Motor neuron (in vitro differentiated cells): ENCODE measurements at regions not wholly inside any gene's neighbourhood (a gene's known extent, or its start where the extent isn't known, plus 50 kb on each side); places are given as distances from the start of the nearest gene placed in this dataset.
"Not testable (repeated sequence)": the region's sequence is repeated elsewhere in the genome, so short reads cannot be mapped to it uniquely, and the experiment has no call there.

Source experiments
- ATAC-seq, 8 experiments: fragments of 200-7000 bp; cut with Tn5 transposase; replicated peaks in 6 of 8; 2 replicates each; pipeline ENCODE4 v1.8.0; 2021; ENCODE audit warnings: mild to moderate bottlenecking in 8 of 8, moderate library complexity in 8 of 8
- H3K27ac ChIP-seq, 2 donors: fragments of 250-450 bp; sonication (Bioruptor Pico); 2 replicates each; pipeline ENCODE4 v1.9.0; 2021; ENCODE audit warnings: antibody characterized with exemption in 2 of 2, mild to moderate bottlenecking in 2 of 2, moderate library complexity in 1 of 2
- H3K4me1 ChIP-seq, 2 donors: fragments of 250-450 bp; sonication (Bioruptor Pico); replicated peaks in 1 of 2; 2 replicates each; pipeline ENCODE4 v1.6.1; 2021; ENCODE audit warnings: antibody characterized with exemption in 2 of 2, mild to moderate bottlenecking in 2 of 2, moderate library complexity in 1 of 2
- H3K4me3 ChIP-seq, 5 donors: fragments of 250-450 bp; sonication (Bioruptor Pico); 2 replicates each; pipeline ENCODE4 v1.9.0; 2021; ENCODE audit warnings: antibody characterized with exemption in 5 of 5, mild to moderate bottlenecking in 5 of 5, moderate library complexity in 4 of 5
- WGBS, 10 experiments: fragments of 450-650 bp; shearing (Covaris generic); methylation state at CpG; one replicate each; pipeline ENCODE4 v1.0.0; 2022; 5-methylcytosine and 5-hydroxymethylcytosine counted together
- in situ Hi-C, 9 experiments: fragments of 400-800 bp; cut with MboI; loops; one replicate each; pipeline ENCODE4 v1.15.0; 2021; ENCODE audit warnings: low sequenced_read_pairs in 9 of 9, low pct_unique_long_range_greater_than_20kb in 2 of 9; ENCODE audit not compliant: unreplicated experiment in 9 of 9

DNA sequence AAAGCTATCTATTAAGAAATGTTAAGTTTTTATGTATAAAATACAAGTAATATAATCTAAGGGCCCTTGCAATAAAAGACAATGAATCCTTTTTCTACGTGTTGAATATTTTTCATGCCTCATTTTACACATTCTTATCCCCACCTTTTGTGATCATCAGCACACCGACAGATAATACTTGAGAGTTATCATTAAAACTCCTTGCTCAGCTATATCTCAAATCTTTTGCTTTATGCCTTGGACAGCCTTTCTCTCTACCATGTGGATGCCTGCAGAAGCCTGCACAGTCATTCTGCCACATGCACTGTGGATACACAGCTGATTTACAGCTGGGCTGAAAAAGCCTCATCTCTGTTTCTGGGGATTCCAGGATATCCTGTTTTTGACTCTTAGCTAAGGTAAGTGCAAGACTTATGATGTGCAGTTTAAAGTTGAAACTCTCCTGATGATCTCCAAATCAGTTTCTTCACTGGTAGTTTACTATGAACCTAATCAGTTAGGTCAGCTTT lies 1565.1 kb downstream of the SI start:
- 0 to 72% (median 33%) methylated on average over 1 to 2 of the region's 2 CpGs; no CpG with 5 or more reads in 1 of the 10 experiments for WGBS, 10 experiments
- in situ Hi-C loops, result no loop called here

DNA sequence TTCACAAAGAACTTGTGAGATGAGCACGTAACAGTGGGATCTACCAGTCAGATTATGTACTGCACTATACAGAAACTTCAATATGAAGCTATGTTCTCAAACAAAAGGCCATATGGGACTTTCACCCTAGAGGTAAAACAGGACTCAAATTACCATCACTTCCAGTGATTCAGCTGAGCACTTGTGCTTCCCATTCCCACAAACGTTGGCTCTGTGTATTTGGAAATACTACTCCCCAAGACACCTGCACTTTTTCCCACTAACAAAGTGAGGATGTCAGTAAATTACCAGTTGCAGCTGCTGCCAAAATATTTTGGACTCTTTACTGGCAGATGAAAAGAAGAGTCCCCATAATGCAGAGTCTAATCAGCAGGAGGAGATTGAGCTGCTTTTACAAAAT lies 1570.1 kb downstream of the SI start:
- H3K4me1 ChIP-seq, result no peaks in the 10 kb centered on the region
- H3K27ac ChIP-seq, result no peak overlapping the region
- in situ Hi-C loops, result no loop called here
- WGBS, 10 experiments, result 0 to 75% (median 50%) methylated on average over 1 to 2 of the region's 2 CpGs; no CpG with 5 or more reads in 5 of the 10 experiments
- no peak overlapping the region for H3K4me3 ChIP-seq
- no peak for ATAC-seq

More for the DNA sequence above, 1565.1 kb downstream of the SI start:
- Histone ChIP-seq H3K27ac (no peak overlapping the region), H3K4me3 (no peak overlapping the region), H3K4me1 (no peaks in the 10 kb centered on the region)
- ATAC-seq, result peak in 4 of 8 experiments; percentile 24 to 62 (median 32)

DNA sequence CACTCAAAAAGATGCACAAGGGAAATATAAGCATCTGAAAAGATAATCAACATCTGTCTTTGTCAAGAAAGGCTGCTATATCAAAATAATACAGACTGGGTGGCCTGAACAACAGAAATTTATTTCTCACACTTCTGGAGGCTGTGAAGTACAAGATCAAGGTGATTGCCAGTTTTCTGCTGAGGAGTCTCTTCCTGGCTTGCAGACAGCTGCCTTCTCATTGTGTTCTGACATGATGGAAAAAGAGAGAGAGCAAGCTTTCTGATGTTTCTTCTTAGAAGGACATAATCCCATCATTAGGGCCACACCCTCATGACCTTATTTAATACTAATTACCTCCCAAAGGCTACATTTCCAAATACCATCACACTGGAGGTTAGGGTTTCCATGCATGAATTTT lies 1573.3 kb downstream of the SI start:
- no peak overlapping the region for H3K27ac ChIP-seq
- H3K4me3 ChIP-seq, result no peak overlapping the region
- in situ Hi-C loops, result no loop called here
- no peaks in the 10 kb centered on the region for H3K4me1 ChIP-seq
- ATAC-seq, result no peak

DNA sequence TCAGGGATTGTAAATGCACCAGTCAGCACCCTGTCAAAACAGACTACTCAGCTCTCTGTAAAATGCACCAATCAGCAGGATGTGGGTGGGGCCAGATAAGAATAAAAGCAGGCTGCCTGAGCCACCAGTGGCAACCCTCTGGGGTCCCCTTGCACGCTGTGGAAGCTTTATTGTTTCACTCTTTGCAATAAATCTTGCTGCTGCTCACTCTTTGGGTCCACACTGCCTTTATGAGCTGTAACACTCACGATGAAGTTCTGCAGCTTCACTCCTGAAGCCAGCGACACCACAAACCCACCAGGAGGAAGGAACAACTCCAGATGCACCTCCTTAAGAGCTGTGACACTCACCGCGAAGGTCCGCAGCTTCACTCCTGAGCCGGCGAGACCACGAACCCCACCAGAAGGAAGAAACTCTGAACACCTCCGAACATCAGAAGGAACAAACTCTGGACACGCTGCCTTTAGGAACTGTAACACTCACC lies 1578.5 kb downstream of the SI start:
- 0 to 100% (median 74%) methylated on average over 1 to 4 of the region's 11 CpGs; no CpG with 5 or more reads in 4 of the 10 experiments for WGBS, 10 experiments

DNA sequence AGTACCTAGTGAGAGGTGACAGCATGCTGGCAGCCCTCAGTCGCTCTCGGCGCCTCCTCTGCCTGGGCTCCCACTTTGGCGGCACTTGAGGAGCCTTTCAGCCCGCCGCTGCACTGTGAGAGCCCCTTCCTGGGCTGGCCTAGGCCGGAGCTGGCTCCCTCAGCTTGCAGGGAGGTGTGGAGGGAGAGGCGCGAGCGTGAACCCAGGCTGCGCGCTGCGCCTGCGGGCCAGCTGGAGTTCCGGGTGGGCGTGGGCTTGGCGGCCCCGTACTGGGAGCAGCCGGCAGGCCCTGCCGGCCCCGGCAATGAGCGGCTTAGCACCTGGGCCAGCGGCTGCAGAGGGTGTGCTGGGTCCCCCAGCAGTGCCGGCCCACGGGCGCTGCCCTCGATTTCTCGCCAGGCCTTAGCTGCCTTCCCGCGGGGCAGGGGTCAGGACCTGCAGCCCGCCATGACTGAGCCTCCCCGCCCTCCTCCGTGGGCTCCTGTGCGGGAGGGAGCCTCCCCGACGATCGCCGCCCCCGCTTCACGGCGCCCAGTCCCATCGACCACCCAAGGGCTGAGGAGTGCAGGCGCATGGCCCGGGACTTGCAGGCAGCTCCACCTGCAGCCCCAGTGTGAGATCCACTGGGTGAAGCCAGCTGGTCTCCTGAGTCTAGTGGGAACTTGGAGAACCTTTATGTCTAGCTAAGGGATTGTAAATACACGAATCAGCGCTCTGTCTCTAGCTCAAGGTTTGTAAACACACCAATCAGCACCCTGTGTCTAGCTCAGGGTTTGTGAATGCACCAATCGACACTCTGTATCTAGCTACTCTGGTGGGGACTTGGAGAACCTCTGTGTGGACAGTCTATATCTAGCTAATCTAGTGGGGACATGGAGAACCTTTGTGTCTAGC lies 1579.2 kb downstream of the SI start:
- 60 to 100% (median 94%) methylated on average over 1 to 6 of the region's 47 CpGs; no CpG with 5 or more reads in 5 of the 10 experiments for WGBS, 10 experiments
- H3K4me3 ChIP-seq, H3K4me1 ChIP-seq, ATAC-seq, H3K27ac ChIP-seq, in situ Hi-C loops: not testable (repeated sequence)

More for the DNA sequence above, 1578.5 kb downstream of the SI start:
- H3K4me1 ChIP-seq, in situ Hi-C loops, H3K4me3 ChIP-seq, H3K27ac ChIP-seq, ATAC-seq: not testable (repeated sequence)

DNA sequence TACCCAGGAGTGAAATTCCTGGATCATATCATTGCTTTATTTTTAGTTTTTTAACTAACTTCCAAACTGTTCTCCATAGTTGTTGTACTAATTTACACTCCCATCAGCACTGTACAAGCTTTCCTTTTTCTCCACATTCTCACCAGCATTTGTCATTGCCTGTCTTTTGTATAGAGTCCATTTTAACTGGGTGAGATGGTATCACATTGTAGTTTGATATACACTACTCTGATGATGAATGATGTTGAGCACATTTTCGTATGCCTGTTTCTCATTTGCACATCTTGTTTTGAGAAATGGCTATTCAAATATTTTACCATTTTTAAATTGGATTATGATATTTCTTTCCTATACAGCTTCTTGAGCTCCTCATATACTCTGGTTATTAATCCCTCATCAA lies 1586.6 kb downstream of the SI start:
- in situ Hi-C loops, result no loop called here
- Histone ChIP-seq H3K4me1 (peaks cover 0 to 4% of the 10 kb centered on the region in 2 donors), H3K4me3 (no peak overlapping the region), H3K27ac (no peak overlapping the region)
- ATAC-seq, result no peak
- WGBS, 10 experiments, result 0 to 86% (median 20%) methylated on average over 1 of the region's 1 CpG; no CpG with 5 or more reads in 2 of the 10 experiments

DNA sequence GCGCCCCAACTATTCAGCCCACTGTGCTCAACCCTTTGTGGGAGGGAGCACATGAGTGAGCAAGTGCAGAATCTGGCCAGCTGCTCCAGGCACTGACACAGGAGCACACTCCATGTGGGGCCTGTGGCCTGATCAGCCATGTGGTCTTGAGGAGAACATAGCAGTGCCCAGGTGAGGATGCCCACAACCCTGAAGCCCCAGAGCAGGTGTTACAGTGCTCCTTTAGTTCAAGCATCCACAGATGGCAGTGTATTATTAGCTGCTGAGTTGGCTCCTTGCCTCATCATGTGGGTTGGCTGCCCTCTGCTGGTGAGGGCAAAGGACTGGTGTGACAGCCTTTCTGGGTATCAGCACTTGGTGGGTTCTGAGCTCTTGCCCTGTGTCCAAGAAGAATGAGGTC lies 1588.2 kb downstream of the SI start:
- ATAC-seq, result peak in 3 of 8 experiments; percentile 48 to 84 (median 54)
- Histone ChIP-seq H3K4me1 (no peaks in the 10 kb centered on the region), H3K27ac (no peak overlapping the region), H3K4me3 (no peak overlapping the region)
- WGBS, 10 experiments, result 60 to 100% (median 80%) methylated on average over 1 of the region's 1 CpG; no CpG with 5 or more reads in 6 of the 10 experiments
- in situ Hi-C loops, result no loop called here

DNA sequence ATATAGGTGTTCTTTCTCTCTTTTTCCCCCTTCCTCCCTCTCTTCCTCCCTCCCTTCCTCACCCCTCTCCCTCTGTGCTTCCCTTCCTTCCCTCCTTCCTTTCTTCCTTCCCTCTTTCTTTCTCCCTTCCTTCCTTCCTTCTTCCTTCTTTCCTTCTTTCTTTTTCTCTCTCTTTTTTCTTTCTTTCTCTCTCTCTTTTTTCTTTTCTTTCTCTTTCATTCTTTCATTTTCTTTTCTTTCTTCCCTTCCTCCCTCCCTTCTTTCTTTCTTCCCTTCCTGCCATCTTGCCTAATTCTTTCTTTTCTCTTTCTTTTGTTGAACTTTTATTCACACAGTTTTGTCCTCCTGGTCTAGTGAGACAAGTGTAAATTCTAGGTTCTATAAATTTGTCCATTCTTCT lies 1595.6 kb downstream of the SI start:
- in situ Hi-C loops, result no loop called here
- H3K27ac ChIP-seq, result no peak overlapping the region
- H3K4me1 ChIP-seq, result no peaks in the 10 kb centered on the region
- no peak overlapping the region for H3K4me3 ChIP-seq
- no peak for ATAC-seq

DNA sequence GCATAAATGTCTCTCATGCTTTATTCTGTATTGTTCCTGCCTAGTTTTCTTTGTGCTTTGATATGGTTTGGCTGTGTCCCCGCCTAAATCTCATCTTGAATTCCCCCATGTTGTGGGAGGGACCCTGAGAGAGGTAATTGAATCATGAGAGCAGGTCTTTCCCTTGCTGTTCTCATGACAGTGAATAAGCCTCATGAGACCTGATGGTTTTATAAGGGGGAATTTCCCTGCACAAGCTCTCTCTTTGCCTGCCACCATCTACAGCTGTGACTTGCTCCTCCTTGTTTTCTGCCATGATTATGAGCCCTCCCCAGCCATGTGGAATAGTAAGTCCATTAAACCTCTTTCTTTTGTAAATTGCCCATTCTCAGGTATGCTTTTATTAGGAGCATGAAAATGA lies 1596.6 kb downstream of the SI start:
- 0 to 100% (median 75%) methylated on average over 1 of the region's 1 CpG; no CpG with 5 or more reads in 1 of the 10 experiments for WGBS, 10 experiments
- Histone ChIP-seq H3K27ac (no peak overlapping the region), H3K4me1 (no peaks in the 10 kb centered on the region), H3K4me3 (no peak overlapping the region)
- peak in 1 of 8 experiments; percentile 14 for ATAC-seq
- in situ Hi-C loops, result no loop called here

DNA sequence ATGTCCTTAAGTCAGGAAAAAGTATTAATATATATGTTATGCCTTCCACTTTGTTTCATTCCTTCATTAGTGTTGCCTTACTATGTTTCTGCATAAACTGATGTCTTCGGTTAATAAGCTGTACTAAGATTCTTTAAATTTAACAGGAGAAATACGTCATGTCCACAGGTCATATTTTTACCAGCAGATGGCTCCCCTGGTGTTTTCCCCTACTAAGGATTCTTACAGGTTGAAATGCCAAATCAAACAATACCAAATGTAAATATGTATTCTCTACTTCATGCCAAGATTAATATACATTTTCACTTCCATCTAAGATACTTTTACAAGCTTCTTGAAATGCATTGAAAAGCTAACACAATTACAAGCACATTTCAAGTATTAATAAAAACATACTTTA lies 1602.1 kb downstream of the SI start:
- in situ Hi-C loops, result no loop called here
- Histone ChIP-seq H3K4me3 (no peak overlapping the region), H3K27ac (no peak overlapping the region), H3K4me1 (no peaks in the 10 kb centered on the region)
- 0 to 100% (median 56%) methylated on average over 1 to 2 of the region's 2 CpGs; no CpG with 5 or more reads in 2 of the 10 experiments for WGBS, 10 experiments
- ATAC-seq, result peak in 1 of 8 experiments; percentile 50

DNA sequence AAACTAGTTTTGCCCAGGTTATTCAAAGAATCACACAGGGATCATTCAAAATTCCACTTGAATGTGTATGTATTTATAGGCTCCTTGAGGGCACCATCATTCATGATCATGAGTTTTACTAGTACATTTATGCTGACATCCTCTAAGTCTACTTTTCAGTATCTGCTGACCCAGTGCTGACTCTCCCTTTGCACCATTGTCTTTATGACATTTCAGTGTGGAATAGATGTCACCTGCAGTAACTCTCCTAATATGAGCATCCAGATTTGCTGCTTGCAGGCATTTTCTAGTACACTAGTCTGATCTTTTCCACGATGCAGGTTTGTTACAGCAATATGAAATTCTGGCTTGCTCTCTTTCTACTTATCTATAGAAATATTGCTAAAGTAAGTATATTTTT lies 1603.5 kb downstream of the SI start:
- in situ Hi-C loops, result no loop called here
- H3K4me1 ChIP-seq, result no peaks in the 10 kb centered on the region
- H3K4me3 ChIP-seq, result no peak overlapping the region
- 0 to 100% (median 57%) methylated on average over 1 of the region's 1 CpG; no CpG with 5 or more reads in 1 of the 10 experiments for WGBS, 10 experiments
- H3K27ac ChIP-seq, result no peak overlapping the region
- peak in 2 of 8 experiments; percentile 26 to 27 for ATAC-seq

DNA sequence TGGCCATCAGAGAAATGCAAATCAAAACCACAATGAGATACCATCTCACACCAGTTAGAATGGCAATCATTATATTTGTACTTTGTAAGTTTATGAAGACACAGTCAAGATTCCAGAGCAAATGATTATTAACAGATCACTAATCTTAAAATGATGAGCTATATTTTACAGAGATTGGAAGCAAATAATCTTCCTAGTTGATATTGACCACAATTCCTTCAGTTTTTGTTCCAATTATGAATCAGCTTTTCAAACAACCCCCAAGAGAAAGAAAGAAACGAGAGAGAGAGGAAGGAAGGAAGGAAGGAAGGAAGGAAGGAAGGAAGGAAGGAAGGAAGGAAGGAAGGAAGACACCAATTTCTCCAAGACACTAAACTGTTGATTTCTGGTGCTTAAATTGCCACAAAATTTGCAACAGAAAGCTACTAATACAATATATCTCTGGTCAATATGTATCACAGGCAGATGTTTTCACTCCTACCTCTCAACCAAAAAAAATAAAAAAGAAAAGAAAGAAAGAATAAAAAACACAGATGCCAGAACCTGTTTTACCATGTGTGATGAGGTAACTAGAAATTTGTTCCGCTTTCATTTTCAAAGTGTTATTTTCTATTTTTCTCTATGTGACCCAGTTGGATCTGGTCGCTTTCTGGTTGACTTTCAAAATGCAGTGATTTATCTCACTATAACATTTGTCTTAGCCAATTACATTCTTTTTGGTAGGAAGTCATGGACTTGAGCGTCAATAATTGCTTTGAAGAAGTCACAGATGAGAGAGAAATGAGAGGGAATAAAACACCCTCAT lies 1609.6 kb downstream of the SI start:
- WGBS, 10 experiments, result 17 to 97% (median 67%) methylated on average over 1 to 4 of the region's 4 CpGs; no CpG with 5 or more reads in 1 of the 10 experiments
- no peak overlapping the region for H3K4me3 ChIP-seq
- no peak overlapping the region for H3K27ac ChIP-seq
- no peak for ATAC-seq
- in situ Hi-C loops, result no loop called here
- H3K4me1 ChIP-seq, result no peaks in the 10 kb centered on the region

DNA sequence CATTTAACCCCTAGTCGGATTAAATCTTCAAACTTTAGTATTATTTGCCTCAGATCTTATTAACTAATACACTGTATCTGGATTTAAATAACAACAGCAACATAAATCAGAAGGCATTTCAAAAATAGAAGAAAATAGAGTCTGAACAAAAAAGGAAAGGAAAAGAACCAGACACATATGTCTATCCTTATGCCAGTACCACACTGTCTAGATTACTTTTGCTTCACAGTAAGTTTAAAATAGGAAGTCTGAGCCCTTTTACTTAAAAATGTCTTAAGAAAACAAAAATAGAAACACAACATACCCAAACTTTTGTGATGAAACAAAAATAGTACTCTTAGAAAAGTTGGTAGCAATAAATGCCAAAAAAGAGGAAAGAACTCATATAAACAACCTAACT lies 1615.8 kb downstream of the SI start:
- in situ Hi-C loops, result no loop called here
- Histone ChIP-seq H3K4me1 (no peaks in the 10 kb centered on the region), H3K27ac (no peak overlapping the region), H3K4me3 (no peak overlapping the region)
- no peak for ATAC-seq
- 0 to 85% (median 33%) methylated on average over 1 of the region's 1 CpG; no CpG with 5 or more reads in 3 of the 10 experiments for WGBS, 10 experiments
